ENCODE measurements at regions not wholly inside any gene's neighbourhood (a gene's known extent, or its start where the extent isn't known, plus 50 kb on each side); places are given as distances from the start of the nearest gene placed in this dataset.

- TF ChIP-seq, protein P1, sequence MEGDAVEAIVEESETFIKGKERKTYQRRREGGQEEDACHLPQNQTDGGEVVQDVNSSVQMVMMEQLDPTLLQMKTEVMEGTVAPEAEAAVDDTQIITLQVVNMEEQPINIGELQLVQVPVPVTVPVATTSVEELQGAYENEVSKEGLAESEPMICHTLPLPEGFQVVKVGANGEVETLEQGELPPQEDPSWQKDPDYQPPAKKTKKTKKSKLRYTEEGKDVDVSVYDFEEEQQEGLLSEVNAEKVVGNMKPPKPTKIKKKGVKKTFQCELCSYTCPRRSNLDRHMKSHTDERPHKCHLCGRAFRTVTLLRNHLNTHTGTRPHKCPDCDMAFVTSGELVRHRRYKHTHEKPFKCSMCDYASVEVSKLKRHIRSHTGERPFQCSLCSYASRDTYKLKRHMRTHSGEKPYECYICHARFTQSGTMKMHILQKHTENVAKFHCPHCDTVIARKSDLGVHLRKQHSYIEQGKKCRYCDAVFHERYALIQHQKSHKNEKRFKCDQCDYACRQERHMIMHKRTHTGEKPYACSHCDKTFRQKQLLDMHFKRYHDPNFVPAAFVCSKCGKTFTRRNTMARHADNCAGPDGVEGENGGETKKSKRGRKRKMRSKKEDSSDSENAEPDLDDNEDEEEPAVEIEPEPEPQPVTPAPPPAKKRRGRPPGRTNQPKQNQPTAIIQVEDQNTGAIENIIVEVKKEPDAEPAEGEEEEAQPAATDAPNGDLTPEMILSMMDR (conservative IDR thresholded peaks at IDR 0.05): no peak
- TF ChIP-seq ZFX (IDR thresholded peaks at IDR 0.05): no peak
These were observed 145.7 kb upstream of the ERCC6L2 start for GRCh38 chr9:95729669-95730368.

All from C4-2B (cell line).